Activated CD4-positive, alpha-beta T cell treated with anti-CD3 and anti-CD28 coated beads, Interleukin-2, amount 50 U/mL, for 24 hours (primary cell): ENCODE measurements at regions not wholly inside any gene's neighbourhood (a gene's known extent, or its start where the extent isn't known, plus 50 kb on each side); places are given as distances from the start of the nearest gene placed in this dataset.

Experiments used
- DNase-seq, 2 donors: peaks; one replicate each; pipeline ENCODE4 v3.0.0-alpha.2; 2020; ENCODE audit warnings: low read depth in 1 of 2, low spot score in 1 of 2

DNA sequence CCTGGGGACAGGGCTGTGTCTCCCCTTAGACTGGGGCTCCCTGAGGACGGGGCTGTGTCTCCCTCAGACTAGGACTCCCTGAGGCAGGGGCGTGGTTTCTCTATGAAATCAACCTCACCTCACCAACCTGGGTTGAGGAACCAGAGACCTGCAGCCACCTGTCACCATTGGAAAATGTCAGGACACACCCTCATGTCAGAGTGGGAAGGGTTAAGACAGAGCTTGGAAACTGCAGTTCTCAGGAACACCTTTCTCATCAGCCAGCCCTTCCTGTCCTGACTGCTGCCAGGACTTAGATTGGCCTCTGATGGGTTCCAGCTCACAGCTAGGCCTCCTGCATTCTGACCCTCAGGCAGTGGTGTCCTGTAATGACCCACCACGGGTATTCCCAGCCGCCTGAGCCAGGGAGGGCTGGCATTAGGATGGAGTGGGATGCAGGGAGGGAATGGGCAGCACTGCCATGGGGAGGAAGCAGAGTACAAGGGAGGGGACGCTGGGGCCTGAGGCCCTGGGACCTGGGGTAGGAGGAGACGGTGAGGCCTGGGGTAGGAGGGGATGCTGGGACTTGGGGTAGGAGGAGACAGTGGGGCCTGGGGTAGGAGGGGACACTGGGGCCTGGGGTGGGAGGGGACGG is 76.3 kb downstream of the MRPL14 start:
- DNase-seq, result no peak

DNA sequence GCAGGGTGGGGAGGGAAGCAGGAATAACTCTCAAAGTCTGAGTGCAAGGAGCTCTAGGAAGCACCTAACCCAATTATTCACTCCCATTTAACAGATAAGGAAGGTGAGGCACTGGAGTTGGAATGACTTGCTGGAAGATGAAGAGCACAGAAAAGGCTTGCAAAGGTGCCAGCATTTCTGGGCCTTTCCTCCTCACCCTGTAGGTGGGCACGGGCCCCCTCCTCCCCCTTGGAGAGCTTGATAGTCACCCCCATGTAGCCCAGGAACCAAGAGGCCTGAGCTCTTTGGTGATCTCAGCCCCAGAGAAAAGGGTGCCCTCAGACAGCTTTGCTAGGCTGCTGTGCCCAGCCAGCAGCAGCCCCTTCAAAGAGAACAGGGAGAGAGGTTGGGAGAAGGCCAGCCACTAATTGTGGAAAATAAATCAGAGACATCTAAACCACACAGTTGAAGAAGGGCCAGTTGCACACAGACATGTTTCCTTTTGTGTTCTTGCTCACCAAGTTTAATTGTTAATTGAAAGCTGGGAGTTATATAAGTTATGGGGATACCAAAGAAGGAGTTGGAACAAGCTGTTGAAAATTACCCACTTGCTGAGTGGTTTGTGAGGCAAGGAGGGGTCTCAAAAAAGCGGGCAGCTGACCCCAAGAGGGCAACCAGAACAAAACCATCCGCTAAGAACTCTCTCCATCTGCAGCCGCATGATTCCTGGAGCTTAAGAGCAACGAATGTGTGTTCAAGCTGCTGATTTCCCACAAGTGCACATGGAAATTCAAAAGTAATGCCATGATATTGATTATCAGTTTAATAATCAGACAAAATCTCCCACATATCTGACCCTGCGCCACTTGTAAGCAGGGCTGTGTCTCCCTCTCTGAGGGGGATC is 77.0 kb downstream of the MRPL14 start:
- DNase-seq, result no peak

DNA sequence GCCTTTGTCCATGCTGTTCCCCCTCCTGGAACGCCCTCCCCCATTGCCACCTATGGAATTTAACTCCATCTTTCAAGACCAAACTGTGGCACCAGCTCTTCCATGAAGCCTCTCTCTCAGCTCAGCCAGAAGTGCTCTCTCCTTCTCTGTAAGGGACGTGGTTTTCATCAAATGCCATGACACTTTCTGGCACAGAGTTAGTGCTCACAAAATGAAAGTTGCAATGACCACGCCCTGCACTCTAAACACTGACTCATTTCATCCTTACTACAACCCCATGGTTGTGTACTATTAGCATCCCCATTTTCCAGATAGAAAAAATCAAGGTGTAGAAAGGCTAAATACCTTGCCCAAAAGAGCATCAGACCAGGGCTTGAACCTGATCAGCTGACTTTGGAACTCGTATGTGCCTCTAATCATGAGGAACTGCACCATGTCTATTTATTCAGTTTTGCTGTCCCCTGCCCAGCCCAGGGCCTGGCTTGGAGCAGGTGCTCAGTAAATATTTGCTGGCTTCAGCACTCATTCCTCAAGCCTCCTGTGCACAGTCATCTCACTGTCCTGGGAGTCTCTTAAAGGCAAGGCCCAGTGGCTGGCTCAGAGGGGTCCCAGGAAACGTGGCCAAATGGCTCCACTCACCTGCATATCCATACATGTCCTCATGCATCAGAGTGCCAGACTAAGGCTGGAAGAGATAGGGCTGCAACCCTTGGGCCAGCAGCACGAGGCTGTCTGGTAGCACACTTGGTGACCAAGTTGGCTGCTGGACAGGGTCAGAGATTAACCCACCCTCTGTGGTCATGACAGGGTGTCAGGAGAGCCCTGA is 77.9 kb downstream of the MRPL14 start:
- DNase-seq, result no peak

DNA sequence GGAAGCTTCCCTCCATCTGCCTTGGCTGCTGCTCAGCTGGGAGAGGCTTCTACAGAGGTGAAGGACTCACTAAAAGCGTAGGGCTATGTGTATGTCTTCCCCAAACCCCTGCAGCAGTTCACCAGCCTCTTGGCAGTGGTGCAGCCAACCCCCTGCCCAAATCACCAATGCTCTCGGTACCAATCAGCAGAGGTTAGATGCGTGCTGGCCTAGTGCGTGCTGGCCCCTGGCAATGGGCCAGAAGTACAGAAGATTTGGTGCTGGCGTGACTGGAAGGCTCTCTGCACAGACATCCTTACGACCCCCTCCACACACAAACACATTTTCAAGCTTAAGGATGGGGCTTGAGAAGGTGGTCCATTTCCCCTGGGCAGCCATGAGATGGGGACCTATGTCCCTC is 79.0 kb downstream of the MRPL14 start:
- DNase-seq, result no peak

DNA sequence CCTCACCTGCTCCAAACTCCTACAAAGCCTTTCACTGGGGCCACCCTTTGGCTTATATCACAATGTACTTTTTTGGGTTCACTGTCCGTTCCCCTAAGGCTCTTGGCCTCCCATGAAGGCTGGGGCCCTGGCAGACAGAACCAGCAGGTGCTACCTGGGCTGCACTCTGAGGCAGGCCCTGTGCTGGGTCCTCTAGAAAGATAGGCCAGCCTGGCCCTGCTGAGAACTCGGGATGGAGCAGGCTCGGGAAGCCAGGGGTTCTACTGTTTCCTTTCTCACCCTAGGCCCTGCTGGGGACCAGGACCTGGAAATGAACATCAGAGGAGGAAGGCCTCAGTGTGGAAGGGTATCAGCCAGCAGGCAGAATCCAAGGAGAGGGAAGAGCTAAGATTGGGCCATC is 79.5 kb downstream of the MRPL14 start:
- no peak for DNase-seq

DNA sequence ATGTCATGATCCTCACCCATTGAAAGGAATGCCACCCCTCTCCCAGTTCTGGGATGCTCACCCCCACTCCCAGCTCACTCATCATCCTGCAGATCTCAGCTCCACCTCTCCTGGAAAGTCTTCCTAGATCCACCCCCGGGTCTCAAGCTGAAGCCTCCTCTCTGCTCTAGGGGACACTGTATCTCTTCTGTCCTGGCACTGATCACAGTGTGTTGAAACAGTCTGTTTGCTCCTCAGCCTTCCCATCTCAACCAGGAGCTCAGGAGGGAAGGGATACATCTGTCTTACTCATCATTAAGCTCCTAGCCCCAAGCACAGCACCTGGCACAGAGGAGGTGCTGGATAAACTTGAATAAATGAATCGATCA is 80.1 kb downstream of the MRPL14 start:
- DNase-seq, result no peak

DNA sequence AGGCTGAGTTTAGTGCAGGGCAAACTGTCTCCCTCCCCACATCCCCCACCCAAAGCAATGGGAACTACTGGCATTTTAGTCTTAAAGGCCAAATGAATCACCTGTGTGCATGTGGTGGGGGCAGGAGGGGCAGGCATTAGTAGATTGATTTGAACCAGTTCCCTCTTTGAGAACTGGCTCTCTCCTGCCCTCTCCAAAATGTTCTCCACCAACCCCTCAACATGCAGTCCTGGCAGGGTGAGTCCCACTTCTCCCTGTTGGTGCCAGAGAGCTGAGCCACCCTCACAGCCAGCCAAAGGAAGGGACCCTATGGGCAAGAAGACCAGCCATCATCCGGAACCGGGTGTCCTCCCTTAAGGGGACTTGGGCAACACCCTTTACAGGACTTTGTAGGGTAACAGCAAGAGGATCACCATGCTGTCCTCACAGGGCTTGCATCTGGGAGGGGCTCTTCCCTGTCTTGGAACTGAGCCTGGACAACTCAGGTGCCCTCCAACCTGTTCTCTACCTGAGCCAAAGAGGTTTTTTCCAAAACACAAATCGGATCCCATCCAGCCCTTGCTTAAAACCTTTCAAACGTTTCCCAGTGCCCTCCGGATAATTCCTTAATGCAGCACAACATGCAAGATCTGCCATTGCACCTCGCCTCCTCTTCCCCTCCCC is 80.6 kb downstream of the MRPL14 start:
- no peak for DNase-seq

DNA sequence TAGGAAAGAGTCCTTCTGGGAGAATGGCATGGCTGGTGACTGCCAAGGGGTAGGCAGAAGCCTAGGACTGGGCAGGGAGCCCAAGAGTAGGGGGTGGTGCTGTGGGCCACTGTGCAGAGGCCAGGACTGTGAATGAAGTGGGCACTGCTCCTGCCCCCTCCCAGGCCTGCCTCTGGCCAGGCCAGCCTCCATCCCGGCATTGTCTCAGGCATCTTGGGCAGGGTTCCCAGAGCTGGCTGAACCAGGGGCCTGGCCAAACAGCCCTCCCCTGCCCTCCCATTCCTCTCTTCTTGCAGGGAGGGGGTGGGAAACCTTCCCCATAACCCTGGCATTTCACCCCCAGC is 81.6 kb downstream of the MRPL14 start:
- no peak for DNase-seq

DNA sequence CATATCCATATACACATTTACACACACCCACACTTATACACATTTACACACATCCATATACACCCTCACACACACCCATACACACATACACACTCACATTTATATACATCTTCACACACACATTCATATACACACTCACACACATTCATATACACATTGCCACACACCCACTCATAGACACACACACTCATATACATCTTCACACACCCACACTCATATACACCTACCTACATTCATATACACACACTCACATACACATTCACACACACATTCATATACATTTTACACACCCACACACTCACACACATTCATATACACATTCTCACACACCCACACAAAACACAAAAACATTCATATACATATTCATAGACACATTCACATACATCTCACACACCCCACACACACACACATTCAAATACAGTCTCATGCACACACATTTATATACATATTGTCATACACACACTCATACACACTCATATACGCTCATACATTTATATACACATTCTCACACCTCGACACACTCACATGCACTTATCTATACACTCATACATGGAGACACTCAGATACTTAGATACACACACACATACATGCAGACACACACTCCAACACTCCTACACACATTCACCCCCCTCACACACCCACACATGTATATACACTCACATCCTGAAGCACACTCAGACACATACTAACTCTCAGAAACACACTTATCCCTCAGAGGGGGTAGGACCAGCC is 82.1 kb downstream of the MRPL14 start:
- no peak for DNase-seq

DNA sequence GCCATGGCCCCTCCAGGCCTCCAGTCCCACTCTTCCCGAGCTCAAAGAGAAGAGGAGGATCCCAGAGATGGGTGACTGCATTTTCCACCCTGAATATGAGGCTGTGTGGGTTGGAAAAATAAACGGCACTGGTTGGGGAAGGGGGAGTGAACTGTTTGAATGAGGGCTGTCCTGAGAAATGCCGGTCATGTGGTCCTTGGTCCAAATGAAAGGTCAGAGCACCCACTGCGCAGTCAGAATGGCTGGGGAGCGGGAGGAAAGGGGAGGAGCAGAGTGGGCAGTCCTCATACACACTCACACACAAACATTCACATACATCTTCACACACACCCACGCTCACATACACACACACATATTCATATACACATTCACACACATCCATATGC is 83.1 kb downstream of the MRPL14 start:
- no peak for DNase-seq

DNA sequence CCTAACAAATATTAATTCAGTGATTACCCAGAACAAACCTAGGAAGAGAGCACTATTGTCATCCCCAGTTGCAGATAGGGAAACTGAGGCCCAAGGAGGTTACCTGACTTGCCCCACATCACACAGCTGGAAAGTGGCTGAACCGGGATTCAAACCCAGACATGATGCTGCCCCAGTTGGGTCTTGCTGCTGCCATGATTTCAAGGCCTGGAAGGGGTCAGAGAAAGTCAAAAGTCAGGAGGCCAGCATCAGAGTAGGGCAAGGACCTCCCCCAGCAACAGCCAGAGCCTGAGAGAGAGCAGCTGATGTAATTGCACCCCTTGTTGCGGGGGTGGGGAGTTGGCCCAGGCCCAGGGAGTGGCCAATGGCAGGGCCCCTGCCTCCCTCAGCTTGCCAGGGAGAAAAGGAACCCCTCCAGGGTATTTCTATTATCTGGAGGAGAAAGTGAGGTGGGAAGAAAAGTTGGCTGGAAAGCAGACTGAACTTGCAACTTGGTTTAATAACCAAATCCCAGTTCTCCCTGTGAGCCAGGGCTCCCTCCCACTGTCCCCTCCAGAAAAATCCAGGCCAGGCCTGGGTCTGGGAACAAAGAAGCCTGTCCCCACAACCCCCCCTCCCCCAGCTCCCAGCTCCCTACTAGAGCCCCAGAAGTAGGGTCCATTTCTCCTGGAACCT is 83.6 kb downstream of the MRPL14 start:
- DNase-seq, result no peak

DNA sequence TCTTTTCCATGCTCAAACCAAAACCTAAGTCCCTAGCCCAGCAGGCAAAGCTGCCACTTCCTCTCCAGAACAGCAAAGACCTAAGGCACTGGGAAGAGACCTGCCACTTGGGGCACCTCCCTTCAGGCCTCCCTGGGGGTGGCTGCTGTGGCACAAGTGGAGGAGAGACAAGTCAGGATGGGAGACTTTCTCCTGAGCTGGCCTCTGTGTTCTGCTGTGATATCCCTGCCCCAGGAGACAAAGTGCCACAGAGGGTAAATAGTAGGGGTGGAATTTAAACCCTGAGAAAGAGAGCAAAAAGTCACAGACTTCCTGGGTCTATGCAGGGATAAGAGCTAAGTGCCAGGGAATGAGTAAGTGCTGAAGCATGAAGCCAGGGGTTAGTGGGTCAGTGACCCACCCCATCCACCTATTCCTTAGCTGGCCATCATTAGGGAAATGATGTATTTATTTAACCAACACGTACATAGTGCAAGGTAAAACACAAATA is 84.2 kb downstream of the MRPL14 start:
- DNase-seq, result no peak

DNA sequence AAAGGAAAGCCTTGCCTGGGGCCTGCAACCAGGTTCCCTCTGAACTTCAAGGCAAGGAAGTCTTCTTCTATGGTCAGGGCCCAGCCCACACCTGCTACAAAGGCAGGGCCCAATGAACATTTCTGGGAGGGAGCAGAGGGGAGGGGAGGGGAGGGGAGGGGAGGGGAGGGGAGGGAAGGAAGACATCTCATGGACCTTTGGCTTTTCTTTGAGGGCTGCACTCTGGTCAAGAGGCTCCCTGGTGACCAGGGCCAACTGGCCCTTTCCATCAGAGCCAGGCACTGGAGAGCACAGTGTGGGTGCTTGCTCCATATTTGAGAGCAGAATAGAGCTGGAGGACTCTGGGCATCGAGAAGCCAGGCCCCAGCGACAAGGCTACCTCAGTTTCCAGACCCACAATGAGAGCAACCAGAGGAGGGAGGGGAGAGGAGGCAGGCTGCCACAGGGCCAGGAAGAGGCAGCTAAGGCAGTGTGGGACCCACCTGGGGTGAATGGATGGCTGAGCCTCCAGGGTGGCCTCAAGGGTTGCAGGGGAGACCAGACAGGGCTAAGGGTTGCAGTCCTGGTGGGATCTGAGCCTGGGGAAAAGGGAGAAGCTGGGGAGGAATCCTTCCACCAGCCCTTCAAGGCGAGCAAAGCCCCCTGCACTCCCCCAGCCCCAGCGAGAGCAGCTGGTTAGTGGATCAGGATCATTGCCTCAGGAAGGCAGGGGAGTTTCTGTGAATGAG is 84.8 kb downstream of the MRPL14 start:
- DNase-seq, result no peak

DNA sequence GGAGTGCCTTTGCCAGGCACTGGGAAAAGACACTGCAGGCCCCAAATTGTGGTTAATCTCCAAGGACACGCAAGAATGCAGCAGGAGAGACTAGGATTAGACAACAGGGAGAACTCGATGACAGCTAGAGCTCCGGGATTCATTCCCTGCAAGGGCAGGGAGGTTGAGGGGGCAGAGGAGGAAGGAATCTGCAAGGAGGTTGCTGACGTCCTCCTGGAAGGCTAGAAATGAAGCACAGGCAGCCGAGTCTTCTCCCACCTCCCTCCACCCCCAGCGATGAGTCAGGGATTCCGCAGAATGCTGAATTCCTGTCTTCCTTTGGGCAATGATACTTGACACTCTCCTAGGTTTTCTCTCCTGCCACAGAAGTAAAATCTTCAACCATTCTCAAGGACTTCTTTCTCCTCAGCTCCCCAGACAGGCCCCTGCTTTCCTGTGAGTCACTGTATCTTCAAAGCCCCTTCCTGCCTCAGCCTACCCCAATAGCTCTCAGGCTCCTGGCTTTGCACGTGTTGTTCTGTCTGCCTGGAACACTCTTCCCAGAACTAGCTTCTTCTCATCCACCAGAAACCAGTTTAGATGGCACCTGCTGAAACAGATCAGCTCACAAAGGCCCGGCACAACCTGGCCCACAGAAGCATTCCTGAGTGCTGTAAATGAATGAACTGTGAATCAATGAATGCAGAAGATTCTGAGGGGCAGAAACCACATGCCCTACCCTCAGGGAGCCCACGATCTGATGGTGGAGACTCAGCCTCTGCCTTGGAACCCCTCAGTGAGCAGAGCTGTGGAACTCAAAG is 85.6 kb downstream of the MRPL14 start:
- DNase-seq, result no peak

DNA sequence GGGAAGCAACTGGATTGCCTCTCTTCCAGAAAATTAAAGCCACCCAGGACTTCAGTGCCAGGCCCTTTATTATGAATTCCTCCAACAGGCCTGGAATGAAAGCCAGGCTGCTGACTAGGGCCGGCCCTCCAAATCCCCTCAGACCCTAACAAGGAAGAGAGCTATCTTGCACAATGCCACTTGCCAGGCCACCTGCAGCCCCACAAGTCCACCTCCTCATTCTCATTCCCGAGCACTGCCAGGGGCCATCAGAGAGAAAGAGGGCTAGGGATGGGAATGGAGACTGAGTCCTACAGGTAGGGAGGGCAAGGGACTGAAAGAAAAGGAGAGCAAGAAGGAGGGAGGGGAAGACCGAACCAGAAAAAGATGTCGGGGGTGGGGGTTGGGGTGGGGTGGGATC is 86.5 kb downstream of the MRPL14 start:
- DNase-seq, result no peak

DNA sequence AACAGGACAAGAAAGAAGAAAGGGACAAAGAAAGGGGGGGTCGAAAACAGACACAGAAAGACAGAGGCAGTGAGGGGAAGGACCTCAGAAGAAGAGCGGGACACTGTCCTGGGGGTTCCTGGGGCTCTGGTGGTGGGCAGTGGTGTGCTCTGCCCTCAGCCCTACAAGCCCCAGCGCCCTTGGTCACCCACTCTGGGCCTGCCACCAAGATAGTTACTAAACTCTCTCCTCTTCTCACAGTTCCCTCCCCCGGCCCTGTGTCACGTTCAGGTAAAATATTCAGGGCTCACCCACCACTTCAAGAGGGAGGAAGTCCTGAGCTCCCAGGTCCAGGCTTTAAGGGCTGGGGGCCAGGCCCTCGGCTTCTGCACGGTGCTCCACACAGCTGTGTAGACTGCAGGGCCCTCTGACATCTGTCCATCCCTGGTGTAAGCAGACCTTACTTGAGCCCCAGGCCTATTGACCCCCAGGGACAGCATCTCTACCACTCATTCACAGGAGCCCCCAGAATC is 87.4 kb downstream of the MRPL14 start:
- DNase-seq, result no peak

DNA sequence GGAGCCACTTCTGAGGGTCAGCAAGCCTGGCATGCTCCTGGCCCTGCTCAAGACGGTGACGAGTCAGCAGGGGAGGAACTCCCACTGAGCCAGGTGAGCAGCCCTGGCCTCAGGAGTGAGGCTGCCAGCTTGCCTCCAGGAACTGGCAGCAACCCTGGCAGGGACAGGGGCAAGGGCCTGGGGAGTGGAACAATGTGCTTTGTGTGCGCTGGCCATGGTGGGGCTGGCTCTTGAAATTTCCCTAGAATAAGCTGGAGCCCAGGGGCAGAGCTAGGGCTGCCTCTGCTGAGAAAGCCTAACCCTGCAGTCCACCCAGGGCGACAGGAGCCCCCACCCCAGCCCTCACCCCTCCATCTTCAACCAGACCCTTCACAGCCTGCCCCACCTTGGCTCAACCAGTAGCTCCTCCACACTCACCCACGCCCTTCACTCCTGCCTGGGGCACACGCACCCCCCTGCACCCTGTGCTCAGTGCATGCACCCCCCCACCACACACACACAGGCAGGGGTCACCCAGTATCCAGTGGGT is 88.0 kb downstream of the MRPL14 start:
- DNase-seq, result no peak

DNA sequence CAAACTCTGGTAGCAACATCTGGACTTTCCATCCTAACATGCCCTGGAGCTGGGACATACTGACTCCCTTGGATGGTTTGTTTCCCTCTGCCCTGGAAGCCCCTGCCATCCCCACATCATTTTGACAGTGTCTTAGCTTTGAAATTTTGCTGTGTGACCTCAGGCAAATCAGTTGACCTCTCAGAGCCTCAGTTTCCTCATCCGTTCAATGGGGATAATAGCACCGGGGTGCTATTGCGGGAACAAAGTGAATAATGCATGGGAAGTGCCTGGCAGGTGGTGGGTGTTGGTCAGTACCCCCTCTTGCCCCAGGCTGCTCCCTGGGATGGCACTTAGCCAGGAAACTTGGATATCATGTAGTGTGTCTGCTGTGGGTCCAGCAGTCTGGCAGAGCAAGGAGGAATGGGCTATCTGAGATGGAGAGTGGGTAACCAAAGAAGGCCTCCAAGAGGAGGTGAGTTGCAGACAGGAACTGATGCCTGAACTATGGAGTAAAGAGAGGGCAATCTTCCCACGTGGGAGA is 88.6 kb downstream of the MRPL14 start:
- DNase-seq, result no peak
